ENCODE measurements at regions not wholly inside any gene's neighbourhood (a gene's known extent, or its start where the extent isn't known, plus 50 kb on each side); places are given as distances from the start of the nearest gene placed in this dataset.
"Not testable (repeated sequence)": the region's sequence is repeated elsewhere in the genome, so short reads cannot be mapped to it uniquely, and the experiment has no call there.

DNA sequence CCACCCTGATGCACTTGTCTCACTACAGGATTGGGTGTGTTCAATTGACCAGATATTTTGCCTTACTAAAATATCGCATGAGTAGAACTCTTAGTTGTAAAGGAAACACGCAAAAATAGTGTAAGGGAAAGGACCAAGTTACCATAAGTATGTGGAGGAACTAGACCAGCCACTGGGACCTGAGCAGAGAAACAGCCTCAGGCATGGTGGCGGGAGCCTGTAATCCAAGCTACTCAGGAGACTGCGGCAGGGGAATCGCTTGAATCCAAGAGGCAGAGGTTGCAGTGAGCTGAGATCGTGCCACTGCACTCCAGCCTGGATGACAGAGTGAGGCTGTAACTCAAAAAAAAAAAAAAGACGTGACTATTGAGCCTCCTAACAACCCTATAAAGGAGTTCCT, 117.9 kb upstream of the SPATA31C2 start:
- Histone ChIP-seq H3K27ac (ENCODE audit: low read depth, low read length) (no peak overlapping the region), H3K36me3 (ENCODE audit: control insufficient read depth, insufficient read depth, low read length) (no peaks in the 10 kb centered on the region), H3K27me3 (ENCODE audit: control insufficient read depth, insufficient read depth, low read length, poor library complexity, severe bottlenecking) (no peaks in the 10 kb centered on the region), H3K9me3 (ENCODE audit: control insufficient read depth, low read length) (peaks cover 24% of the 10 kb centered on the region), H3K4me3 (ENCODE audit: low read length) (no peak overlapping the region), H3K9ac (ENCODE audit: extremely low read depth, low read length, poor library complexity, severe bottlenecking) (no peak overlapping the region), H3K4me1 (ENCODE audit: control insufficient read depth, insufficient read depth, low read length) (no peaks in the 10 kb centered on the region)
- no peak overlapping the region for H3K4me3 Mint-ChIP-seq
- TF ChIP-seq, protein P1, sequence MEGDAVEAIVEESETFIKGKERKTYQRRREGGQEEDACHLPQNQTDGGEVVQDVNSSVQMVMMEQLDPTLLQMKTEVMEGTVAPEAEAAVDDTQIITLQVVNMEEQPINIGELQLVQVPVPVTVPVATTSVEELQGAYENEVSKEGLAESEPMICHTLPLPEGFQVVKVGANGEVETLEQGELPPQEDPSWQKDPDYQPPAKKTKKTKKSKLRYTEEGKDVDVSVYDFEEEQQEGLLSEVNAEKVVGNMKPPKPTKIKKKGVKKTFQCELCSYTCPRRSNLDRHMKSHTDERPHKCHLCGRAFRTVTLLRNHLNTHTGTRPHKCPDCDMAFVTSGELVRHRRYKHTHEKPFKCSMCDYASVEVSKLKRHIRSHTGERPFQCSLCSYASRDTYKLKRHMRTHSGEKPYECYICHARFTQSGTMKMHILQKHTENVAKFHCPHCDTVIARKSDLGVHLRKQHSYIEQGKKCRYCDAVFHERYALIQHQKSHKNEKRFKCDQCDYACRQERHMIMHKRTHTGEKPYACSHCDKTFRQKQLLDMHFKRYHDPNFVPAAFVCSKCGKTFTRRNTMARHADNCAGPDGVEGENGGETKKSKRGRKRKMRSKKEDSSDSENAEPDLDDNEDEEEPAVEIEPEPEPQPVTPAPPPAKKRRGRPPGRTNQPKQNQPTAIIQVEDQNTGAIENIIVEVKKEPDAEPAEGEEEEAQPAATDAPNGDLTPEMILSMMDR (conservative IDR thresholded peaks at IDR 0.05) = no peak
- no peaks in the 10 kb centered on the region for H3K4me1 Mint-ChIP-seq
- H3K36me3 Mint-ChIP-seq (ENCODE audit: low read depth) = no peaks in the 10 kb centered on the region
- no peak for DNase-seq
- WGBS, 2 experiments (ENCODE audit: insufficient coverage in 1 of 2, insufficient read length in 1 of 2) = 92 to 94% methylated on average over 6 to 7 of the region's 7 CpGs
- H3K27ac Mint-ChIP-seq = no peak overlapping the region
- H3K27me3 Mint-ChIP-seq (ENCODE audit: insufficient read depth) = no peaks in the 10 kb centered on the region
- H3K9me3 Mint-ChIP-seq = peaks cover 29% of the 10 kb centered on the region

DNA sequence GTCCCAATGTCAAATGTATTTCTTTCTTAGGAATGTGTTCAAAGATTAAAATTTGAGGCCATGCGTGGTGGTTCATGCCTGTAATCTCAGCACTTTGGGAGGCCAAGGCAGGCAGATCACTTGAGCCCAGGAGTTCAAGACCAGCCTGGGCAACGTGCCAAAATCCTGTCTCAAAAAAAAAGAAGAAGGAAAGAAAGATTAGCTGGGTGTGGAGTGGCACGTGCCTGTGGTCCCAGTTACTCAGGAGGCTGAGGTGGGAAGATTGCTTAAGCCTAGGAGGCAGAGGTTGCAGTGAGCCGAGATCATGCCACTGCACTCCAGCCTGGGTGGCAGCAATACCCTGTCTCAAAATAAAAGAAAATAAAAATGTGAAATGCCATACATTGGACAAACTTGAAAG, 117.5 kb upstream of the SPATA31C2 start:
- 89 to 100% methylated on average over 2 to 4 of the region's 4 CpGs for WGBS, 2 experiments (ENCODE audit: insufficient coverage in 1 of 2, insufficient read length in 1 of 2)
- not testable (repeated sequence) for H3K4me1 ChIP-seq (ENCODE audit: control insufficient read depth, insufficient read depth, low read length); H3K4me1 Mint-ChIP-seq; H3K9ac ChIP-seq (ENCODE audit: extremely low read depth, low read length, poor library complexity, severe bottlenecking); H3K4me3 ChIP-seq (ENCODE audit: low read length); H3K36me3 Mint-ChIP-seq (ENCODE audit: low read depth); H3K27me3 ChIP-seq (ENCODE audit: control insufficient read depth, insufficient read depth, low read length, poor library complexity, severe bottlenecking); H3K27ac Mint-ChIP-seq; H3K4me3 Mint-ChIP-seq; H3K27me3 Mint-ChIP-seq (ENCODE audit: insufficient read depth); H3K36me3 ChIP-seq (ENCODE audit: control insufficient read depth, insufficient read depth, low read length); H3K27ac ChIP-seq (ENCODE audit: low read depth, low read length); DNase-seq
- H3K9me3 ChIP-seq (ENCODE audit: control insufficient read depth, low read length) = peaks cover 28% of the 10 kb centered on the region
- peaks cover 33% of the 10 kb centered on the region for H3K9me3 Mint-ChIP-seq

DNA sequence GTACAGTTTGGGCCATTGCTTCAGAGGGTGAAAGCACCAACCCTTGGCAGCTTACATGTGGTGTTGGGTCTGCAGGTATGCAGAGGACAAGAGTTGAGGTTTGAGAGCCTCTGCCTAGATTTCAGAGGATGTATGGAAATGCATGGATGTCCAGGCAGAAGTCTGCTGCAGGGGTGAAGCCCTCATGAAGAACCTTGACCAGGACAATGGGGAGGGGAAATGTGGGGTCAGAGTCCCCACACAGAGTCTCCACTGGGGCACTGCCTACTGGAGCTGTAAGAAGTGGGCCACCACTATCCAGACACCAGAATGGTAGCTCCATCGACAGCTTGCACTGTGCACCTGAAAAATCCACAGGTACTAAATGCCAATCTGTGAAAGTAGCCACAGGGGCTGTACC, 113.6 kb upstream of the SPATA31C2 start:
- H3K4me1 Mint-ChIP-seq = no peaks in the 10 kb centered on the region
- no peak overlapping the region for H3K4me3 Mint-ChIP-seq
- Histone ChIP-seq H3K4me3 (ENCODE audit: low read length) (no peak overlapping the region), H3K9ac (ENCODE audit: extremely low read depth, low read length, poor library complexity, severe bottlenecking) (no peak overlapping the region), H3K27ac (ENCODE audit: low read depth, low read length) (no peak overlapping the region), H3K27me3 (ENCODE audit: control insufficient read depth, insufficient read depth, low read length, poor library complexity, severe bottlenecking) (no peaks in the 10 kb centered on the region), H3K36me3 (ENCODE audit: control insufficient read depth, insufficient read depth, low read length) (no peaks in the 10 kb centered on the region), H3K4me1 (ENCODE audit: control insufficient read depth, insufficient read depth, low read length) (no peaks in the 10 kb centered on the region), H3K9me3 (ENCODE audit: control insufficient read depth, low read length) (peaks cover 29% of the 10 kb centered on the region)
- H3K36me3 Mint-ChIP-seq (ENCODE audit: low read depth) = no peaks in the 10 kb centered on the region
- H3K27ac Mint-ChIP-seq = no peak overlapping the region
- peaks cover 35% of the 10 kb centered on the region for H3K9me3 Mint-ChIP-seq
- 75 to 89% methylated on average over 1 of the region's 1 CpG for WGBS, 2 experiments (ENCODE audit: insufficient coverage in 1 of 2, insufficient read length in 1 of 2)
- H3K27me3 Mint-ChIP-seq (ENCODE audit: insufficient read depth) = no peaks in the 10 kb centered on the region
- no peak for DNase-seq
- TF ChIP-seq, protein P1 (conservative IDR thresholded peaks at IDR 0.05) = no peak

DNA sequence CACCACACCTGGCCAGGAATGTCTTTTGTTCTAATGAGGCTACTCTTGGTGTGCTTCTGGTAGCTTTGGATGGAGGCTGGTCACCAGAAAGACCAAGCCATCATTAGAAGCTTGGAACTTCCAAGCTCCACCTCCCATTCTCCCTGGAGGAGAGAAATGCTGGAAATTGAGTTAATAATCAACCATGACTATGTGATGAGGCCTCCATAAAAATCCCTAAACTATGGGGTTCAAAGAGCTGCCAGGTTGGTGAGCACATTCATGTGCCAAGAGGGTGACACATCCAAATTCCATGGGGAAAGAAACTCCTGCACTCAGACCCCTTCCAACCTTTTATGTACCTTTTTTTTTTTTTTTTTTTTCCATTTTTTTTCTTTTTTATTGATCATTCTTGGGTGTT, 105.5 kb upstream of the SPATA31C2 start:
- H3K36me3 Mint-ChIP-seq (ENCODE audit: low read depth) = no peaks in the 10 kb centered on the region
- Histone ChIP-seq H3K4me1 (ENCODE audit: control insufficient read depth, insufficient read depth, low read length) (no peaks in the 10 kb centered on the region), H3K9me3 (ENCODE audit: control insufficient read depth, low read length) (no peaks in the 10 kb centered on the region), H3K27me3 (ENCODE audit: control insufficient read depth, insufficient read depth, low read length, poor library complexity, severe bottlenecking) (no peaks in the 10 kb centered on the region), H3K27ac (ENCODE audit: low read depth, low read length) (no peak overlapping the region), H3K4me3 (ENCODE audit: low read length) (no peak overlapping the region), H3K36me3 (ENCODE audit: control insufficient read depth, insufficient read depth, low read length) (no peaks in the 10 kb centered on the region), H3K9ac (ENCODE audit: extremely low read depth, low read length, poor library complexity, severe bottlenecking) (no peak overlapping the region)
- DNase-seq = no peak
- TF ChIP-seq, protein P1 (conservative IDR thresholded peaks at IDR 0.05) = no peak
- H3K9me3 Mint-ChIP-seq = peaks cover 4% of the 10 kb centered on the region
- H3K4me1 Mint-ChIP-seq = no peaks in the 10 kb centered on the region
- no peaks in the 10 kb centered on the region for H3K27me3 Mint-ChIP-seq (ENCODE audit: insufficient read depth)
- no peak overlapping the region for H3K4me3 Mint-ChIP-seq
- no peak overlapping the region for H3K27ac Mint-ChIP-seq

Data from endodermal cell (in vitro differentiated cells).